Stimulated activated CD4-positive, alpha-beta T cell treated with anti-CD3 and anti-CD28 coated beads, Interleukin-12 subunit alpha, Interleukin-12 subunit beta, amount 100 ng/mL, for 4 hours (primary cell): ENCODE measurements at regions not wholly inside any gene's neighbourhood (a gene's known extent, or its start where the extent isn't known, plus 50 kb on each side); places are given as distances from the start of the nearest gene placed in this dataset.

ENCODE experiments used
- DNase-seq: peaks from one replicate; pipeline ENCODE4 v3.0.0-alpha.2; 2020

- no peak for DNase-seq
Observed at GRCh38 chr15:77727635-77728304, 95.1 kb upstream of the LINGO1 start.

GRCh38 chr15:77724715-77725114, 92.0 kb upstream of the LINGO1 start:
- no peak for DNase-seq

DNA sequence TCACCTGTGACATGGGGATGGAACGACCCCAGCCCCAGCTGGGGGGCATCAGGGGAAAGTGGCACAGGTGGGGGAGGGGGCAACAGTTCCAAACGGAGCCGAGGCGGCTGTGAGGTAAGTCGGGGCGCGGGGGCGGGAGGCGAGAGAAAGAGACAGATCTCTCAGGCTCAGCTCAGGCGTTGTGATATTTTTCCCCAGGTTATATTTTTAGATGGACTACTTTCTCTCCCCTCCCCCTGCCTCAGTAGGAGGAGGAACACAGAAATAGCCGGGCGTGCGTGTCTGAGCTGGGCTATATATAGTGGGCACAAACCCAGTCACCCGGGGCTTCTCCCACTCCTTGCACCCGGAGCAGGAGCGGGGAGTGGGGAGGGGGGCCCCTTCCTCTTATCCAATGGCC, 91.0 kb upstream of the LINGO1 start:
- DNase-seq, result no peak

- DNase-seq, result no peak
Observed at GRCh38 chr15:77722759-77723460, 90.2 kb upstream of the LINGO1 start.

DNA sequence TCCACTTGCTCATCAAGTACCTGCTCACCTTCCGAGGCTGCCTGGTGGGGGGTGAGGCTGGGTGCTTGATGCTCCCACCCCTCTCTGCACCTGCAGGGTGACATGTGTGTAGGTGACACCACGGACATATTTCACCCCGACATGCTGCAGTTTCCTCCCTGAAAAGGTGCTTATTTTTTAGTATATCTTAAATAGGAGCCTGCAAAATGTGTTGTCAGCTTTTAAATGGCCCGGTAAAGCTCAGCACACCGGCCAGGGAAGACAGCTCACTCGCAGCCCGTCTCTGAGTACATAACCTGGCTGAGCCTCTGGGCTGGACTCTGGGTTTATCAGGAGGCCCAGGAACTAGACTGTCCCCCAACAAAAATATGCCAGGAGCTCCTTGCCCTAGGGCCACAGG, 89.3 kb upstream of the LINGO1 start:
- no peak for DNase-seq

- no peak for DNase-seq
Observed at GRCh38 chr15:77720655-77721054, 87.9 kb upstream of the LINGO1 start.

DNA sequence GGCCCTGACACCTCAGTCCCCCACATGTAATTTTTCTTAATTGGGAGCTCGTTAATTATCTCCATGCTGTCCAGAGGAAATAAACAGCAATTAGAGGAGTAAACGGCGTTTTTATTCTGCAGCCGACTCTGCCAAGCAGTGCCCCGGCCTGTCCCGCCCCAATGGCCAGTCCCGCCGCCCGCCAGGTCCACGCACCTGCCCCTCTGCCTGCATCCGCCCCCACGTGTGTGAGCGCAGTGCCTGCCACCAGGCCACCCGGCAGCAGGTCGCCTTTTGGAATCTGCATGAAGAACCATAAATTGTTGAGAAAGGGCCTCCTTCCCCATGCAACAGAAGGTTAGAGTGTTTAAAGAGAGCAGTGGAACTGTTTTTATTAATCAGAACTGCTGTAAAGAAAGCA, 87.5 kb upstream of the LINGO1 start:
- DNase-seq, result no peak

GRCh38 chr15:77719450-77719849, 86.7 kb upstream of the LINGO1 start:
- no peak for DNase-seq

- DNase-seq, result no peak
Observed at GRCh38 chr15:77717333-77717990, 84.8 kb upstream of the LINGO1 start.

GRCh38 chr15:77716632-77717332, 84.1 kb upstream of the LINGO1 start:
- no peak for DNase-seq

GRCh38 chr15:77715860-77716259, 83.1 kb upstream of the LINGO1 start:
- DNase-seq, result no peak

GRCh38 chr15:77715051-77715450, 82.3 kb upstream of the LINGO1 start:
- no peak for DNase-seq

DNA sequence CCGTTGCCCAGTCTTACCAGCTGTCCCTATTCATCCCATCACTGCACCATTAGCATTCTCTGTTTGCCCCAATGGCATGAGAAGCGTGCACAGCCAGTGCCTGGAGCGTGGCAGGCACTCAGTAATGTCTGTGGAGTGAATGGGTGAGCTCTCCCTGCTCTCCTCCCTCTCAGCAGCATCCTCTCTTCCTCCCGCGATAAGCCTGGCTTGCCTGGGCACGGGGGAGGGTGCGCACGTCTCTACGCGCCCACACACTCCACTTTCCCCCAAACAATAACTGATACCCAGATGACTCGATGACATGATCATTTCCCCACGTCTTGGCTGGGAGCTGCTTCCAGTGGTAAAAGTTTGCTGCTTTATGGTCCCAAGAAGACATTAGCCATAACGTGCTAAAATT, 81.8 kb upstream of the LINGO1 start:
- DNase-seq, result no peak

- no peak for DNase-seq
Observed at GRCh38 chr15:77714023-77714422, 81.3 kb upstream of the LINGO1 start.

DNA sequence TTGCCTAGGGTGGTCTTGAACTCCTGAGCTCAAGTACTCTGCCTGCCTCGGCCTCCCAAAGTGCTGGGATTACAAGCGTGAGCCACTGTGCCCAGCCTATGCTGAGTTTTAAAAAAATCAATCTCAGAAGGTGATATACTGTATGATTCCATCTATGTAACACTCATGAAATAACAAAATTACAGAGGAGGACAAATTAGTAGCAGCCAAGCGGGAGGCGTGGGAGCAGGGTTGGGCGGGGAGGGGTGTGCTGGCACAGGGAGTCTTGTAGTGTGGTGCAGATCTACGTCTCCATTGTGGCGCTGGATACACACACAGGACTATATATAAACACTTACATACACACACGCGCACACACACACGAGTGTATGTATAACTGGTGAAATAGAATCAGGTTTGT, 80.6 kb upstream of the LINGO1 start:
- no peak for DNase-seq

GRCh38 chr15:77712438-77712837, 79.7 kb upstream of the LINGO1 start:
- DNase-seq, result no peak

DNA sequence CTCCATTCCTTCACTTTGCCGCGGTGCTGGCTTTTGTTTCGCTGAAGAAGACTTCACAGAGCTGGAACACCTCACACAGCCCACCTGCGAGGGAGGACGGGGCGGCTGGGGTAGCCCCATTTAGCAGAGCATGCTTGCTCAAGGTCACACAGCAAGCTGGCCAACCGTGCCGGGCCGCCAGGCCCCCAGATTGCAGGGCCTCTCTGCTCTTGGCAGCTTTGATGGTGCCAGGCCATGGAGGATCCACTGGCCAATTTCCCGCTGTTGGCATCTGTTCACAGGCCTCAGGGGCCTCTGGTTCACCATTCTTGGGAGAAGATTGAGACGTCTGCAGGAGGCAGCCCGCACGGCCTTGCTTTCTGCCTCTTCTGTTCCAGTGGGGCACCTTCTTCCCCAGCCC, 77.9 kb upstream of the LINGO1 start:
- DNase-seq, result no peak

- DNase-seq, result no peak
Observed at GRCh38 chr15:77710206-77710605, 77.5 kb upstream of the LINGO1 start.

- no peak for DNase-seq
Observed at GRCh38 chr15:77709135-77709886, 76.6 kb upstream of the LINGO1 start.

DNA sequence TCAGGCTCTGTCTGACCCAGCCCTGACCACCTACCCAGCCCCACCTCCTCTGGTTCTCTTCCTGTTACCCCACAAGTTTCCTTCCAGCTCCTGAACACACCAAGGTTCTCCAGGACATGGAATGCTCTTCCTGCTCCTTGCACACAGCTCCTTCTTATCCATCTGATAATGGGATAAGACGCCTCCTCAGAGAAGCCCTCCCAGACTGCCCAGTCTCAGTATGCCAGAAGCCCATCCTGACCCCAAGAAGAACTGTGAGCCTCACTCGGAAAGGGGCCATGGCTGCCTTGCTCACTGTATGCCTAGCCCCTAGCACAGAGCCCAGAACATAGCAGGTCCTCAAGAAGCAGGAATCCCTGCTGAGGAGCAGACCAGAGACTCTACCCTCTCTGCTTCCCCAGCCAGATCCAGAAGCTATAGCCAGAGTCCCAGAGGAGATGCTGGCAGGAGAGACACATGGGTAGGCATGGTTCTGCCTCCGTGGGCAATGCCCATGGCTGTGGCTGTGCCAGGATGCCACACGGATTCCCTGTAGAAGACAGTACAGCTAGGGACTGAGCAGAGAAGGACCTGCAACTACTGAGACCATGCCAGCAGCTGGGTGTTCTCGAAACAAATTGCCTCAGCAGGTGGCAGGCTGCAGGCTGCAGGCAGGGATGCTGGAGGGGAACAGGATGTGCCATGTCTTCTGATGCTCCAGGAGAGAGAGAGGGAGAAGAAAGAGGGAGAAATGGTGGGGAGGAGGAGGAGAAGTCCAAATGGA, 74.0 kb upstream of the LINGO1 start:
- no peak for DNase-seq

GRCh38 chr15:77702211-77702957, 69.7 kb upstream of the LINGO1 start:
- DNase-seq, result no peak
